Panc1 (cell line): ENCODE measurements at regions not wholly inside any gene's neighbourhood (a gene's known extent, or its start where the extent isn't known, plus 50 kb on each side); places are given as distances from the start of the nearest gene placed in this dataset.

ENCODE experiments used
- ATAC-seq: fragments of 200-7000 bp; cut with Tn5 transposase; 2 replicates; pipeline ENCODE4 v1.9.1; 2020; ENCODE audit warnings: mild to moderate bottlenecking, moderate library complexity
- BruUV-seq: library from RNA; stranded (reverse); fragments of 400-500 nt; replicated peaks from 2 replicates; lab custom pipeline; 2021; lab: Mats Ljungman, UMichigan
- CTCF ChIA-PET: fragments of 300-600 bp; sonication (Branson Sonifier 250); formaldehyde crosslinking; loops from one replicate; lab custom pipeline; 2022; ENCODE audit warnings: antibody characterized with exemption; lab: Charles Lee
- POLR2A ChIA-PET: fragments of 300-600 bp; sonication (Branson Sonifier 250); formaldehyde crosslinking; loops from one replicate; lab custom pipeline; 2022; ENCODE audit warnings: antibody characterized with exemption; lab: Charles Lee
- DNase-seq: peaks from one replicate; pipeline ENCODE4 v3.0.0-alpha.2; 2010; ENCODE audit warnings: low read depth, low spot score
- H3K27ac ChIP-seq: 2 replicates; pipeline ENCODE4 v1.5.1; 2011; ENCODE audit warnings: mild to moderate bottlenecking, low read length, inconsistent platforms
- H3K27me3 ChIP-seq: fragments of 200-500 bp; sonication (Bioruptor generic); 2 replicates; pipeline ENCODE4 v1.6.0; 2014; ENCODE audit warnings: low read length, inconsistent platforms; ENCODE audit not compliant: control insufficient read depth, insufficient read depth
- H3K36me3 ChIP-seq: fragments of 200-500 bp; sonication (Bioruptor generic); 2 replicates; pipeline ENCODE4 v1.5.1; 2014; ENCODE audit warnings: inconsistent platforms, mild to moderate bottlenecking, low read length, moderate library complexity; ENCODE audit not compliant: control insufficient read depth, insufficient read depth
- H3K4me1 ChIP-seq: 2 replicates; pipeline ENCODE4 v1.5.1; 2011; ENCODE audit warnings: inconsistent platforms, mild to moderate bottlenecking, low read length, moderate library complexity; ENCODE audit not compliant: control insufficient read depth, insufficient read depth
- H3K4me3 ChIP-seq, 2 experiments: 2 replicates each; pipeline ENCODE4 v1.5.1; 2011 to 2012; ENCODE audit warnings: low read depth in 2 of 2, low read length in 2 of 2, mild to moderate bottlenecking in 2 of 2, inconsistent platforms in 1 of 2, moderate library complexity in 1 of 2
- H3K9me3 ChIP-seq: fragments of 200-500 bp; sonication (Bioruptor generic); 2 replicates; pipeline ENCODE4 v1.5.1; 2014; ENCODE audit warnings: low read depth, mild to moderate bottlenecking, inconsistent platforms, low read length, moderate library complexity; ENCODE audit not compliant: control insufficient read depth, insufficient read depth
- CTCF ChIP-seq: fragments of 450-650 bp; IDR thresholded peaks from 2 replicates; pipeline ENCODE4 v1.5.1; 2017; ENCODE audit warnings: mild to moderate bottlenecking
- POLR2AphosphoS5 ChIP-seq: IDR thresholded peaks from 2 replicates; pipeline ENCODE4 v1.6.1; 2012; ENCODE audit warnings: mild to moderate bottlenecking, low read depth, low read length, moderate library complexity
- REST ChIP-seq, 2 experiments: IDR thresholded peaks; 2 replicates each; pipeline ENCODE4 v1.6.1; 2011 to 2012; ENCODE audit warnings: low read depth in 2 of 2, control low read depth in 1 of 2, low read length in 1 of 2, mild to moderate bottlenecking in 1 of 2, moderate library complexity in 1 of 2; ENCODE audit not compliant: insufficient read depth in 1 of 2
- SIN3A ChIP-seq: IDR thresholded peaks from 2 replicates; pipeline ENCODE4 v1.6.1; 2012; ENCODE audit warnings: low read depth, mild to moderate bottlenecking, low read length, moderate library complexity, borderline replicate concordance; ENCODE audit not compliant: insufficient read depth
- TCF7L2 ChIP-seq: IDR thresholded peaks from 2 replicates; pipeline ENCODE4 v1.6.1; 2011; ENCODE audit warnings: mild to moderate bottlenecking, low read depth, low read length, inconsistent platforms
- in situ Hi-C: cut with HindIII; loops from 2 replicates; pipeline ENCODE4 v1.10.0; 2016; ENCODE audit warnings: low sequenced_read_pairs, low pct_unique_long_range_greater_than_20kb
- intact Hi-C: fragments of 100-400 bp; cut with micrococcal nuclease; formaldehyde crosslinking; loops from one replicate; pipeline ENCODE4 v1.10.0; 2022; ENCODE audit not compliant: unreplicated experiment

GRCh38 chr7:10845225-10845624, 128.4 kb upstream of the PHF14 start:
- ChIA-PET POLR2A (no interaction called here), CTCF (no interaction called here)
- TF ChIP-seq REST (IDR thresholded peaks at IDR 0.05; ENCODE audit: insufficient read depth in 1 of 2, low read depth in 2 of 2, low read length in 1 of 2) (no peak), TCF7L2 (no peak), CTCF (no peak), POLR2AphosphoS5 (no peak), SIN3A (no peak)
- H3K4me3 ChIP-seq: no peak overlapping the region
- in situ Hi-C loops (no loop called here), intact Hi-C loops (no loop called here)
- no TSS peak for BruUV-seq
- no peak overlapping the region for H3K27ac ChIP-seq
- H3K27me3 ChIP-seq: no peaks in the 10 kb centered on the region
- ATAC-seq (no peak), DNase-seq (no peak)
- no peaks in the 10 kb centered on the region for H3K36me3 ChIP-seq
- H3K4me1 ChIP-seq: no peaks in the 10 kb centered on the region
- no peaks in the 10 kb centered on the region for H3K9me3 ChIP-seq

GRCh38 chr7:10855583-10855982, 118.1 kb upstream of the PHF14 start:
- no peaks in the 10 kb centered on the region for H3K9me3 ChIP-seq
- H3K27me3 ChIP-seq: no peaks in the 10 kb centered on the region
- intact Hi-C loops: no loop called here
- H3K4me1 ChIP-seq: no peaks in the 10 kb centered on the region
- no peaks in the 10 kb centered on the region for H3K36me3 ChIP-seq
- TF ChIP-seq CTCF: no peak
- no peak for TF ChIP-seq TCF7L2
- no peak for TF ChIP-seq POLR2AphosphoS5
- no peak for TF ChIP-seq SIN3A
- no peak for TF ChIP-seq REST (IDR thresholded peaks at IDR 0.05; ENCODE audit: insufficient read depth in 1 of 2, low read depth in 2 of 2, low read length in 1 of 2)
- no peak for DNase-seq
- ATAC-seq: no peak
- POLR2A ChIA-PET: no interaction called here
- CTCF ChIA-PET: no interaction called here
- in situ Hi-C loops: no loop called here
- H3K4me3 ChIP-seq: no peak overlapping the region
- no peak overlapping the region for H3K27ac ChIP-seq
- no TSS peak for BruUV-seq
